Mucosa of gallbladder (tissue), 1 donor: ENCODE measurements at regions not wholly inside any gene's neighbourhood (a gene's known extent, or its start where the extent isn't known, plus 50 kb on each side); places are given as distances from the start of the nearest gene placed in this dataset.

Experiments
- DNase-seq: peaks from one replicate; pipeline ENCODE4 v3.0.0-alpha.2; 2020; ENCODE audit warnings: low spot score
- donor health status: DM: no; HTN: no; CAD: no.

- DNase-seq = no peak
These were observed 68.3 kb downstream of the CEBPB start for GRCh38 chr20:50258790-50259483.

GRCh38 chr20:50259705-50260478 is 69.3 kb downstream of the CEBPB start:
- peak; percentile 44 for DNase-seq

DNA sequence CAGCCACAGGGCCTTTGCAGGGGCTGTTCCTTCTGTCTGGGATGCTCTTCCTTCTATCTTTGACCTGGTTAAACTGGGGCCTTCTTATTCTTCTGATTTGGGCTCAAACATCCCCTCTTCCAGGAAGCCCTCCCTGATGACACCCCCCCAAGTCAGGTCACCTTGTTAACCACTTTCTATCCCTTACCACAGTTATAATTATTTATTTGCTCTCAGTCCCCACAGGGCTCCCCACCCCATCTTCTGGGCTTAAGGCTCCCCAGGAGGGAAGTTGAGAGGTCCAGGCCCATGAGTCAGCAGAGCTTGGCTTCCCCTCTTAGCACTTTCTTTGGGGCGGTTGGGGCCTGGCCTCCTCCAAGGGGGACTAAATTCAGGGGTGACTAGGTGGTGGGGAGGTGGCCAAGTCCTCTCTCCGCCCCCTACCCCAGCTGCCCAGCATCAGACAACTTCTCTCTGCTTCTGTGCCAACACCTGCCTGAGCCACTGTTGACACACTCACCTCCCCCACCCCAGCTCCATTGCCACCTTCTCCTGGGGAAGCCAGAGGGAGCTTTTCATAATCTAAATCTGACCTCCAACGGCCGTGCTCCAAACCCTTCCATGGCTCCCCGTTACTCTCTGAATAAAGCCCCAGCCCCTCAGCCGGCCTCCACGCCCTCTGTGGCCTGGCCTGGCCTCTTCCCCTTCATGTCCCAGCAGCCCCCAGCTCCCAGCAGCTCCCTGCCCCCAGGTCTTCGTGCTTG is 70.0 kb downstream of the CEBPB start:
- no peak for DNase-seq

GRCh38 chr20:50261471-50262212 is 71.0 kb downstream of the CEBPB start:
- DNase-seq = no peak

- DNase-seq = no peak
These were observed 73.2 kb downstream of the CEBPB start for GRCh38 chr20:50263831-50264230.

DNA sequence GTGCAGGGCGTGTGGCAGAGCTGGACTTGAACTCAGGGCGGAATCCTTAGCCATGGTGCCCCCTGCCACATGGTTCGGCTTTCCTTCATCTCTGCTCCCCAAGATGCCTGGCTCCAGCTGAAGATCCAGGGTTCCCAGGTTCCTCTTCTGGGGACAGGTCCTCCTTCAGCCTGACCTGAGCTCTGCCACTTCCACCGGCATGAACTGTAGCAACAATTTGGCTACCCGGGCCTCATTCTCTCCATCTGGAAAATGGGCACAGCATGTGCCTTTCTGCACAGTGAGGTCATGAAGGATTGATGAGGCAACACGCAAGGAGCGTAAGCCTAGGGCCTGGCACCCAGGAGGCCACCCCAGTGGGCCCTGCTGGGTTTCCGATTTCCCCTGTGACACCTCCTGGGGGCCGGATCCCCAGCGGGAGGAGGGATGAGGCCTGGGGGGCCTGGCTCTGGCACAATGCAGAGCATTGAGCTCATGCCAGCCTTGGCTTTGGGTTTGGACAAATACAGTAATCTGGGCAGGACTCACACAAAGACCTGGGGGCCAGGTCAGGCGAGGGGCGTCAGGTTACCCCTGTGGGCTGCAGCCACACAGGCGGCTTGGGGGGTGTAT is 74.0 kb downstream of the CEBPB start:
- no peak for DNase-seq

GRCh38 chr20:50265245-50265946 is 74.8 kb downstream of the CEBPB start:
- DNase-seq = no peak

DNA sequence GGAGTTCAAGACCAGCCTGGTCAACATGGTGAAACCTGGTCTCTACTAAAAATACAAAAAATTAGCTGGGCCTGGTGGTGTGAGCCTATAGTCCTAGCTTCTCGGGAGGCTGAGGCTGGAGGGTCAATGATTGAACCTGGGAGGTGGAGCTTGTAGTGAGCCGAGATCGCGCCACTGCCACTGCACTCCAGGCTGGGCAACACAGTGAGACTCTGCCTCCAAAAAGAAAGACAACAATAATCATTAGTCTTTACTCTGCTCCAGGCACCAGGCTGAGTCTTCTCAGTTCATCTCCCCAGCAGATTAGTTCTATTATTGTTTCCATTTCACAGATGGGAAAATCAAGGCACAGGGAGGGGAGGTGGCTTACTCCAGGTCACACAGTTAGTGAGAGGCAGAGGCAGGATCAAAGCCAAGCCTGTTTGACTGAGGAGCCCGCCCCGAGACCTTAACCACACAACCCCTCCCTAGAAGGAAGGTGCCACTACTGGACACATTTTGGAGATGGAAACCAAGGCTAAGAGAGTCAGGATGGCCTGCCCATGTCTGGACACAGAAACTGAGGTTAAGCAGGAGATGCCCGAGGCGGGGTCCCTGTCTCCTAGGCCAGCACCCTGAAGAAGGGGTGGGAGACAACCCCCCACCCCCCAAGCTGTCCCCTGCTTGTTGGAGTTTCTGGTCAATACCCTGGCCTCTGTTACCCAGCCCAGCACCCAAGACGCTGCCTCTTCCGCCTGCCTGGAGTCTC is 75.8 kb downstream of the CEBPB start:
- no peak for DNase-seq

- DNase-seq = peak; percentile 70
These were observed 76.6 kb downstream of the CEBPB start for GRCh38 chr20:50267041-50267865.

GRCh38 chr20:50267866-50268219 is 77.2 kb downstream of the CEBPB start:
- no peak for DNase-seq

GRCh38 chr20:50269091-50270033 is 78.7 kb downstream of the CEBPB start:
- no peak for DNase-seq

GRCh38 chr20:50270034-50270395 is 79.4 kb downstream of the CEBPB start:
- no peak for DNase-seq

GRCh38 chr20:50270569-50270968 is 79.9 kb downstream of the CEBPB start:
- no peak for DNase-seq

DNA sequence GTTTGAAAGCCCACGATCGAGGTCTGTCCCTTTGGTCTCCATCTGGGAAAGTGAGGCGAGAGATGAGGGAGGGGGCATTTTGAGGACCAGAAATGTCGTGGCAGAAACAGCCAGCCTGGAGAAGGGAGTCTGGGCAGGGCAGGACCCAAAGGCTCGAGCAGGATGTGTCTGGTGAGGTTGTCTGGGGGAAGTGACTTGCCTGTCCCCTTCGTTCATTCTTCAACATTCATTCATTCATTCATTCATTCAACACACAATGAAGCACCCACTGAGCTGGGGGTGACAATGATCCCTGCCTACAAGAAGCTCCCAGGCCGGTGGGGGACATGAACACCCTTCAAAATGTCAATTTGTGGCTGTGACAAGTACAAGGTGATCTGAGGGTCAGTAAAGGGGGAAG is 80.5 kb downstream of the CEBPB start:
- DNase-seq = no peak

- no peak for DNase-seq
These were observed 81.0 kb downstream of the CEBPB start for GRCh38 chr20:50271612-50272011.

DNA sequence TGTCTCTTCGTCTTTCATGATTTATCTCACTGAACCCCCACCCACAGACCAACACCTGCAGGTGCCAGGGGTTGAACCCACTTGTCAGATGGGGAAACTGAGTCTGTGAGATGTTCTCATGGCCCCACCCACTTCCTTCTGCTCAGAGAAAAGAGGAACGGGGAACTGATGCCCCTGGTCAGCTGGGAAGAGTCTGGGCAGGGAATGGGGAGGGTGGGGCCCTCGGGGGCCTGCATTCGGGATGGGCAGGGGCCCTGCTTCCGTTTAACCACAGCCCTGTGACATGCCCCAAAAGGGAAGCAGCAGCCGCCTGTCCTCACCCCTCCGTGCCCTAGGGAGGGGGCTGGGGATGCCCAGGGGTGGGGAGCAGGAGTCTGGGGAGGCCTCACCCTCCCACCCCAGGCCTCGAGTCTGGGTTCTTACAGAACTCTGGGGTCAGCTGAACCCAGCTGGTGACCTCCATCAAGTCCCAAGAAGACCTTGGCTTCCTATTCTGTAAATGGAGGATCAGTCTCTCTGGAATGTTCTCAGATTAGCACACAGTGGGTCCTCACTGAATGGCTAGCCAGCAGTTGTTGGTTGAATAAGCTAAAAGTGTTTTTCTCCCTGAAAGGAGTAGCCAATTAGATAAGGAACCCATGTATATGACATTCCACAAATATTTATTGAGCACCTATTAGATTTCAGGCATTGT is 81.5 kb downstream of the CEBPB start:
- no peak for DNase-seq

DNA sequence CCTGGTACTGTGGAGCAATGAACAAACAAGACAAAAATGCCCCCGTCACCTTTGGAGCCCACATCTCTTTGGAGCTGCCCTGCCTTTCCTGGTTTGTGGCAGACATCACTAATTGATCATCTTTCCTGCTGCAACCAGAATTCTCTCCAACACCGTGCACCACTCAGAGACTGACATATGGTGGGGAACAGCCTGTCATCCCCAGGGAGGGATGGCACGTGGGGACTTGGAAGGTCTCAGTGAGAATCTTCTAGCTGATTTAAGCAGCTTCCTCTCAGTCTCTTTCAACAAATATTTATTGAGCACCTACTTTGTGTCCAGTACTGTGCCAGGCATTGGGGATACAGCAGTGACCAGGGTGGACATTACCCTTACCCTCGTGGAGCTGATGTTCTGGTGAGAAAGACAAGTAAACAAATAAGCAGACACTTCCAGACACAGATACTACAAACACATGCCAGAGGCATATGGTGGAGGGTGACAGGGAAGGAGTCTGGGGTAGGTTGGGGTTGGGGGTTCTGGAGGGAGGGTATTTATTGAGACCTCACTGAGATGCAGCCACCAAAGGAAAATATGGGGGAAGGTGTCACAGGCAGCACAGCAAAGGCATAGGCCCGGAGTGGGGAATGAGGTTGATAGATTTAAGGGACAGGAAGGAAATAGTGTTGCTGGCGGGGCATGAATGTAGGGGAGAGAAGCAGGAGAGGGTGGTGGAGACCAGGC is 82.3 kb downstream of the CEBPB start:
- DNase-seq = no peak
